ENCODE measurements at regions not wholly inside any gene's neighbourhood (a gene's known extent, or its start where the extent isn't known, plus 50 kb on each side); places are given as distances from the start of the nearest gene placed in this dataset.

GRCh38 chr6:98416027-98416426 lies 418.3 kb upstream of the POU3F2 start:
- TF ChIP-seq CTCF (IDR thresholded peaks at IDR 0.05) (no peak), POLR2A (IDR thresholded peaks at IDR 0.05) (no peak)

Measured in testis (tissue), 2 donors.